Immature natural killer cell (primary cell): ENCODE measurements at regions not wholly inside any gene's neighbourhood (a gene's known extent, or its start where the extent isn't known, plus 50 kb on each side); places are given as distances from the start of the nearest gene placed in this dataset.

ENCODE experiments used
- DNase-seq, 3 donors: peaks; one replicate each; pipeline ENCODE4 v3.0.0; 2022; ENCODE audit warnings: mixed read lengths in 1 of 3
- H3K27ac Mint-ChIP-seq, 6 donors: one replicate each; pipeline ENCODE4 v1.8.0; 2020; ENCODE audit warnings: mixed read lengths in 6 of 6, mild to moderate bottlenecking in 5 of 6, inconsistent platforms in 4 of 6, moderate library complexity in 3 of 6
- H3K27me3 Mint-ChIP-seq, 3 donors: one replicate each; pipeline ENCODE4 v1.8.0; 2020 to 2021; ENCODE audit warnings: low read depth in 3 of 3, mild to moderate bottlenecking in 3 of 3, mixed read lengths in 3 of 3, moderate library complexity in 3 of 3, inconsistent platforms in 1 of 3
- H3K36me3 Mint-ChIP-seq, 3 donors: one replicate each; pipeline ENCODE4 v1.8.0; 2020; ENCODE audit warnings: mixed read lengths in 3 of 3, inconsistent platforms in 2 of 3, mild to moderate bottlenecking in 2 of 3
- H3K4me1 Mint-ChIP-seq, 2 donors: one replicate each; pipeline ENCODE4 v1.8.0; 2020; ENCODE audit warnings: inconsistent platforms in 2 of 2, mild to moderate bottlenecking in 2 of 2, mixed read lengths in 2 of 2, moderate library complexity in 1 of 2
- H3K4me3 Mint-ChIP-seq, 5 donors: one replicate each; pipeline ENCODE4 v1.8.0; 2020; ENCODE audit warnings: mild to moderate bottlenecking in 5 of 5, mixed read lengths in 5 of 5, inconsistent platforms in 3 of 5, moderate library complexity in 3 of 5
- H3K9me3 Mint-ChIP-seq, 6 donors: one replicate each; pipeline ENCODE4 v1.8.0; 2020; ENCODE audit warnings: mild to moderate bottlenecking in 6 of 6, mixed read lengths in 6 of 6, inconsistent platforms in 4 of 6, moderate library complexity in 3 of 6

GRCh38 chr12:25852792-25853191 lies 105.7 kb upstream of the RASSF8 start:
- Mint-ChIP-seq H3K36me3 (peaks cover 0 to 6% (median 0%) of the 10 kb centered on the region in 3 donors), H3K4me1 (no peaks in the 10 kb centered on the region), H3K27ac (no peak overlapping the region), H3K27me3 (peaks cover 2 to 16% (median 3%) of the 10 kb centered on the region in 3 donors), H3K4me3 (no peak overlapping the region), H3K9me3 (no peaks in the 10 kb centered on the region)
- DNase-seq: no peak

GRCh38 chr12:25853316-25854095 lies 105.0 kb upstream of the RASSF8 start:
- H3K27me3 Mint-ChIP-seq: peaks cover 2 to 16% (median 3%) of the 10 kb centered on the region in 3 donors
- DNase-seq: no peak
- no peak overlapping the region for H3K27ac Mint-ChIP-seq
- H3K4me3 Mint-ChIP-seq: no peak overlapping the region
- H3K4me1 Mint-ChIP-seq: no peaks in the 10 kb centered on the region
- no peaks in the 10 kb centered on the region for H3K9me3 Mint-ChIP-seq
- H3K36me3 Mint-ChIP-seq: peaks cover 0 to 6% (median 0%) of the 10 kb centered on the region in 3 donors

GRCh38 chr12:25854991-25855390 lies 103.5 kb upstream of the RASSF8 start:
- H3K27ac Mint-ChIP-seq: no peak overlapping the region
- peaks cover 5 to 14% of the 10 kb centered on the region in 2 donors for H3K4me1 Mint-ChIP-seq
- no peaks in the 10 kb centered on the region for H3K9me3 Mint-ChIP-seq
- H3K27me3 Mint-ChIP-seq: peaks cover 2 to 14% (median 3%) of the 10 kb centered on the region in 3 donors
- H3K36me3 Mint-ChIP-seq: peaks cover 0 to 6% (median 0%) of the 10 kb centered on the region in 3 donors
- DNase-seq: no peak
- H3K4me3 Mint-ChIP-seq: no peak overlapping the region

- Mint-ChIP-seq H3K9me3 (peaks cover 0 to 2% (median 0%) of the 10 kb centered on the region in 6 donors), H3K4me3 (no peak overlapping the region), H3K27me3 (peaks cover 2 to 14% (median 3%) of the 10 kb centered on the region in 3 donors), H3K27ac (no peak overlapping the region), H3K4me1 (peaks cover 5 to 19% of the 10 kb centered on the region in 2 donors), H3K36me3 (peaks cover 0 to 6% (median 0%) of the 10 kb centered on the region in 3 donors)
- DNase-seq: no peak
Observed at GRCh38 chr12:25855716-25856115, 102.8 kb upstream of the RASSF8 start.

GRCh38 chr12:25859976-25860375 lies 98.5 kb upstream of the RASSF8 start:
- peaks cover 0 to 2% (median 0%) of the 10 kb centered on the region in 6 donors for H3K9me3 Mint-ChIP-seq
- H3K4me3 Mint-ChIP-seq: no peak overlapping the region
- peaks cover 5 to 19% of the 10 kb centered on the region in 2 donors for H3K4me1 Mint-ChIP-seq
- peak overlapping the region in 2 of 6 donors; percentile 20 to 74 for H3K27ac Mint-ChIP-seq
- peak; percentile 19 to 48 (median 35) for DNase-seq
- H3K36me3 Mint-ChIP-seq: peaks cover 0 to 6% (median 0%) of the 10 kb centered on the region in 3 donors
- H3K27me3 Mint-ChIP-seq: peaks cover 0 to 12% (median 1%) of the 10 kb centered on the region in 3 donors

- no peak for DNase-seq
- Mint-ChIP-seq H3K4me1 (peaks cover 5 to 19% of the 10 kb centered on the region in 2 donors), H3K27me3 (peaks cover 0 to 2% (median 0%) of the 10 kb centered on the region in 3 donors), H3K4me3 (no peak overlapping the region), H3K27ac (no peak overlapping the region), H3K36me3 (peaks cover 0 to under 1% (median 0%) of the 10 kb centered on the region in 3 donors), H3K9me3 (peaks cover 0 to 2% (median 0%) of the 10 kb centered on the region in 6 donors)
Observed at GRCh38 chr12:25861226-25861625, 97.3 kb upstream of the RASSF8 start.

- no peak for DNase-seq
- Mint-ChIP-seq H3K4me1 (peaks cover 3 to 9% of the 10 kb centered on the region in 2 donors), H3K4me3 (no peak overlapping the region), H3K27ac (no peak overlapping the region), H3K9me3 (peaks cover 0 to 6% (median 0%) of the 10 kb centered on the region in 6 donors), H3K36me3 (no peaks in the 10 kb centered on the region), H3K27me3 (no peaks in the 10 kb centered on the region)
Observed at GRCh38 chr12:25864306-25865276, 93.9 kb upstream of the RASSF8 start.

GRCh38 chr12:25866586-25867378 lies 91.7 kb upstream of the RASSF8 start:
- no peaks in the 10 kb centered on the region for H3K4me1 Mint-ChIP-seq
- no peak for DNase-seq
- H3K27ac Mint-ChIP-seq: no peak overlapping the region
- no peaks in the 10 kb centered on the region for H3K36me3 Mint-ChIP-seq
- H3K4me3 Mint-ChIP-seq: no peak overlapping the region
- peaks cover 0 to 6% (median 0%) of the 10 kb centered on the region in 6 donors for H3K9me3 Mint-ChIP-seq
- H3K27me3 Mint-ChIP-seq: peaks cover 0 to 2% (median 0%) of the 10 kb centered on the region in 3 donors

GRCh38 chr12:25868193-25868592 lies 90.3 kb upstream of the RASSF8 start:
- no peak overlapping the region for H3K27ac Mint-ChIP-seq
- peaks cover 0 to 2% (median 0%) of the 10 kb centered on the region in 3 donors for H3K27me3 Mint-ChIP-seq
- peaks cover 0 to 6% (median 0%) of the 10 kb centered on the region in 6 donors for H3K9me3 Mint-ChIP-seq
- H3K36me3 Mint-ChIP-seq: no peaks in the 10 kb centered on the region
- DNase-seq: no peak
- no peaks in the 10 kb centered on the region for H3K4me1 Mint-ChIP-seq
- H3K4me3 Mint-ChIP-seq: no peak overlapping the region

GRCh38 chr12:25872137-25872536 lies 86.3 kb upstream of the RASSF8 start:
- no peak overlapping the region for H3K27ac Mint-ChIP-seq
- H3K27me3 Mint-ChIP-seq: peaks cover 0 to 2% (median 1%) of the 10 kb centered on the region in 3 donors
- H3K4me3 Mint-ChIP-seq: no peak overlapping the region
- no peaks in the 10 kb centered on the region for H3K4me1 Mint-ChIP-seq
- H3K36me3 Mint-ChIP-seq: no peaks in the 10 kb centered on the region
- no peak for DNase-seq
- H3K9me3 Mint-ChIP-seq: peaks cover 0 to 3% (median 0%) of the 10 kb centered on the region in 6 donors

GRCh38 chr12:25875661-25876060 lies 82.8 kb upstream of the RASSF8 start:
- Mint-ChIP-seq H3K27ac (no peak overlapping the region), H3K27me3 (peaks cover 0 to 2% (median 1%) of the 10 kb centered on the region in 3 donors), H3K4me1 (no peaks in the 10 kb centered on the region), H3K36me3 (no peaks in the 10 kb centered on the region), H3K9me3 (peaks cover 0 to 2% (median 0%) of the 10 kb centered on the region in 6 donors), H3K4me3 (no peak overlapping the region)
- no peak for DNase-seq

GRCh38 chr12:25876383-25877045 lies 82.0 kb upstream of the RASSF8 start:
- Mint-ChIP-seq H3K4me3 (no peak overlapping the region), H3K27me3 (peaks cover 0 to 1% (median 0%) of the 10 kb centered on the region in 3 donors), H3K9me3 (peaks cover 0 to 2% (median 0%) of the 10 kb centered on the region in 6 donors), H3K4me1 (no peaks in the 10 kb centered on the region), H3K27ac (no peak overlapping the region), H3K36me3 (no peaks in the 10 kb centered on the region)
- no peak for DNase-seq
